OCI-LY7 (cell line): ENCODE measurements at regions not wholly inside any gene's neighbourhood (a gene's known extent, or its start where the extent isn't known, plus 50 kb on each side); places are given as distances from the start of the nearest gene placed in this dataset.

Experiments used
- BruUV-seq: library from RNA; stranded (reverse); fragments of 400-500 nt; replicated peaks from 2 replicates; lab custom pipeline; 2021; lab: Mats Ljungman, UMichigan
- CTCF ChIA-PET: fragments of 300-600 bp; sonication (Branson Sonifier 250); formaldehyde crosslinking; loops from one replicate; lab custom pipeline; 2022; ENCODE audit warnings: antibody characterized with exemption; ENCODE audit not compliant: unreplicated experiment; lab: Charles Lee
- POLR2A ChIA-PET: fragments of 300-600 bp; sonication (Branson Sonifier 250); formaldehyde crosslinking; loops from one replicate; lab custom pipeline; 2022; ENCODE audit warnings: antibody characterized with exemption; lab: Charles Lee
- DNase-seq: peaks from one replicate; pipeline ENCODE4 v3.0.0-alpha.2; 2015; ENCODE audit warnings: low spot score
- H2AFZ ChIP-seq: fragments of 200-600 bp; sonication (generic), shearing (Covaris generic); 2 replicates; pipeline ENCODE4 v1.6.1; 2014; ENCODE audit warnings: mild to moderate bottlenecking, antibody characterized with exemption, low read length, moderate library complexity
- H3K27ac ChIP-seq: fragments of 200-600 bp; sonication (generic); 2 replicates; pipeline ENCODE4 v1.5.1; 2014; ENCODE audit warnings: mixed run types, low read depth, mild to moderate bottlenecking, moderate library complexity, low read length, inconsistent platforms; ENCODE audit not compliant: poor library complexity, severe bottlenecking
- H3K36me3 ChIP-seq: fragments of 200-600 bp; sonication (generic); 2 replicates; pipeline ENCODE4 v1.6.1; 2014; ENCODE audit warnings: mild to moderate bottlenecking, antibody characterized with exemption, low read length, moderate library complexity, mixed read lengths; ENCODE audit not compliant: insufficient read depth
- H3K4me1 ChIP-seq: fragments of 200-600 bp; sonication (generic); 2 replicates; pipeline ENCODE4 v1.5.1; 2014; ENCODE audit warnings: mild to moderate bottlenecking, low read length; ENCODE audit not compliant: insufficient read depth, poor library complexity, severe bottlenecking
- H3K4me2 ChIP-seq: fragments of 200-600 bp; sonication (generic); 2 replicates; pipeline ENCODE4 v1.6.1; 2014; ENCODE audit warnings: mild to moderate bottlenecking, low read length
- H3K4me3 ChIP-seq: fragments of 200-600 bp; sonication (generic); 2 replicates; pipeline ENCODE4 v1.5.1; 2014; ENCODE audit warnings: mild to moderate bottlenecking, low read depth, low read length; ENCODE audit not compliant: poor library complexity, severe bottlenecking
- H3K79me2 ChIP-seq: fragments of 200-600 bp; sonication (generic); 2 replicates; pipeline ENCODE4 v1.6.1; 2016; ENCODE audit warnings: low read depth, mild to moderate bottlenecking, low read length, moderate library complexity, mixed read lengths; ENCODE audit not compliant: insufficient read depth
- H3K9me2 ChIP-seq: fragments of 200-600 bp; sonication (generic); 2 replicates; pipeline ENCODE4 v1.6.1; 2016; ENCODE audit warnings: mild to moderate bottlenecking, low read length, mixed read lengths; ENCODE audit not compliant: insufficient read depth
- H3K9me3 ChIP-seq: fragments of 200-600 bp; sonication (generic); 2 replicates; pipeline ENCODE4 v1.6.1; 2014; ENCODE audit warnings: mild to moderate bottlenecking, mixed run types, low read length, mixed read lengths
- H4K20me1 ChIP-seq: fragments of 200-600 bp; sonication (generic); 2 replicates; pipeline ENCODE4 v1.6.1; 2014; ENCODE audit warnings: mild to moderate bottlenecking, antibody characterized with exemption, low read length, moderate library complexity, mixed read lengths; ENCODE audit not compliant: insufficient read depth
- EZH2phosphoT487 ChIP-seq: fragments of 200-600 bp; sonication (generic); IDR thresholded peaks from 2 replicates; pipeline ENCODE4 v1.6.1; 2018; ENCODE audit warnings: low read depth, borderline replicate concordance, mild to moderate bottlenecking, mixed run types, antibody characterized with exemption, low read length, moderate library complexity, mixed read lengths
- intact Hi-C: fragments of 100-400 bp; cut with micrococcal nuclease; formaldehyde crosslinking; loops from one replicate; pipeline ENCODE4 v1.10.0; 2022; ENCODE audit not compliant: unreplicated experiment
- TF ChIP-seq, protein P1 (sequence below): fragments of 200-600 bp; sonication (generic); conservative IDR thresholded peaks from 2 replicates; pipeline ENCODE4 v1.5.1; 2014; ENCODE audit warnings: mild to moderate bottlenecking, antibody characterized with exemption, low read length, moderate library complexity, mixed read lengths

DNA sequence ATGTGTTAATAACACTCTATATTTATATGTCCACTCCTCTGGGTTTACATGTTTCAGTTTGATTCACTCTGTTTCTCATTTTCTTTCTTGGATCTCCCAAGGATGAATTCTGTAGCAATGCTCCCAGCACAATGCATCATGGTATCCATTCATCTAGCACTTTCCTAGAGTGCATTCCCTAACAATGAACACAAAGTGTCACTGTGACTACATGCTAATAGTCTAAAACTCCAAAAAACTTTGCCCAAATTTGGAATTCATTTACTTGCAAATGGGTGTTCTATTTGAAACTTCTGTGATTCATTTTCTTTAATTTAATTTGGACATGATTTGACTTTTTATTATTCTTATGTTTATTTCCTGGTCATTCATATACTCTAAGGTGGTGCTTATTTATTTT is 286.3 kb downstream of the POU4F1 start:
- no peaks in the 10 kb centered on the region for H3K79me2 ChIP-seq
- POLR2A ChIA-PET = no interaction called here
- intact Hi-C loops = no loop called here

DNA sequence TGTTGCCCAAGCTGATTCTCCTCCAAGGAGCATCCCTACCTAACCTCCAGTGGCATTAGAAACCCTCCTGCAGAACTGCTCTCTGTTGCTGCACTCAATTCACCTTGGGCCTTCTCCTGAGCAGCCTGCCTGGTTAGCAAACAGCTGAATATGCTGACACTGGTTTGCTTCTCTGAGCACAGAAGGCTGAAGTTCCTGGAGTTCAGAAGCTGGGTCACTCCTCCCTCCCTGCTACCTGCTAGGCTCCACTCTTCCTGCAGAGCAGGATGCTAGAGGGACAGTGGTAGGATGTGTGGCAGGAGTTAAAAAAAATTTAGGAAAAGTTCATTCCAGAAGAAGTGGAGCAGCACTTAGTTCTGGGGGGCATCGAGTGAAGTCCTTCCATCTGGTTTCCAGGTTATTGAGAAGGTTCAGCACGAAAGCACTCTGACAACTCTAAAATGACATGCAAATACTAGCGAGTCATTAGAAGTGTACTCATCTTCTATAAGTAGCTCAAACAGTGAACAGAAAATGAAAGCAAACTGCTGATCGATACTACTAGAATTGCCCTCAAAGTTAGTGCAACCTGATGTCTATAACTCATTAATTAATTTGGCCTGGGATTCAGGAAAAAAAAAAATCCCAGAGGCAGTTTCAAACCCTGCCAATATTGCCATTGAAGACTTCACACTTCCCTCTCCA is 293.7 kb downstream of the POU4F1 start:
- Histone ChIP-seq H3K4me2 (no peak overlapping the region), H3K4me3 (no peak overlapping the region), H3K79me2 (no peaks in the 10 kb centered on the region), H3K9me2 (no peaks in the 10 kb centered on the region), H3K4me1 (no peaks in the 10 kb centered on the region), H3K9me3 (no peaks in the 10 kb centered on the region), H3K27ac (no peak overlapping the region), H3K36me3 (no peaks in the 10 kb centered on the region), H4K20me1 (no peaks in the 10 kb centered on the region), H2AFZ (no peak overlapping the region)
- CTCF ChIA-PET = no interaction called here
- intact Hi-C loops = no loop called here
- no peak for DNase-seq
- TF ChIP-seq EZH2phosphoT487 = no peak
- TF ChIP-seq, protein P1, sequence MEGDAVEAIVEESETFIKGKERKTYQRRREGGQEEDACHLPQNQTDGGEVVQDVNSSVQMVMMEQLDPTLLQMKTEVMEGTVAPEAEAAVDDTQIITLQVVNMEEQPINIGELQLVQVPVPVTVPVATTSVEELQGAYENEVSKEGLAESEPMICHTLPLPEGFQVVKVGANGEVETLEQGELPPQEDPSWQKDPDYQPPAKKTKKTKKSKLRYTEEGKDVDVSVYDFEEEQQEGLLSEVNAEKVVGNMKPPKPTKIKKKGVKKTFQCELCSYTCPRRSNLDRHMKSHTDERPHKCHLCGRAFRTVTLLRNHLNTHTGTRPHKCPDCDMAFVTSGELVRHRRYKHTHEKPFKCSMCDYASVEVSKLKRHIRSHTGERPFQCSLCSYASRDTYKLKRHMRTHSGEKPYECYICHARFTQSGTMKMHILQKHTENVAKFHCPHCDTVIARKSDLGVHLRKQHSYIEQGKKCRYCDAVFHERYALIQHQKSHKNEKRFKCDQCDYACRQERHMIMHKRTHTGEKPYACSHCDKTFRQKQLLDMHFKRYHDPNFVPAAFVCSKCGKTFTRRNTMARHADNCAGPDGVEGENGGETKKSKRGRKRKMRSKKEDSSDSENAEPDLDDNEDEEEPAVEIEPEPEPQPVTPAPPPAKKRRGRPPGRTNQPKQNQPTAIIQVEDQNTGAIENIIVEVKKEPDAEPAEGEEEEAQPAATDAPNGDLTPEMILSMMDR = no peak
- BruUV-seq = no TSS peak
- POLR2A ChIA-PET = no interaction called here

More for the DNA sequence above, 286.3 kb downstream of the POU4F1 start:
- Histone ChIP-seq H3K27ac (no peak overlapping the region), H3K4me3 (no peak overlapping the region), H2AFZ (no peak overlapping the region), H3K9me3 (no peaks in the 10 kb centered on the region), H3K36me3 (no peaks in the 10 kb centered on the region), H3K4me1 (no peaks in the 10 kb centered on the region), H3K4me2 (no peak overlapping the region), H4K20me1 (no peaks in the 10 kb centered on the region), H3K9me2 (no peaks in the 10 kb centered on the region)
- DNase-seq = no peak
- BruUV-seq = no TSS peak
- CTCF ChIA-PET = no interaction called here
- no peak for TF ChIP-seq EZH2phosphoT487
- TF ChIP-seq, protein P1 = no peak

DNA sequence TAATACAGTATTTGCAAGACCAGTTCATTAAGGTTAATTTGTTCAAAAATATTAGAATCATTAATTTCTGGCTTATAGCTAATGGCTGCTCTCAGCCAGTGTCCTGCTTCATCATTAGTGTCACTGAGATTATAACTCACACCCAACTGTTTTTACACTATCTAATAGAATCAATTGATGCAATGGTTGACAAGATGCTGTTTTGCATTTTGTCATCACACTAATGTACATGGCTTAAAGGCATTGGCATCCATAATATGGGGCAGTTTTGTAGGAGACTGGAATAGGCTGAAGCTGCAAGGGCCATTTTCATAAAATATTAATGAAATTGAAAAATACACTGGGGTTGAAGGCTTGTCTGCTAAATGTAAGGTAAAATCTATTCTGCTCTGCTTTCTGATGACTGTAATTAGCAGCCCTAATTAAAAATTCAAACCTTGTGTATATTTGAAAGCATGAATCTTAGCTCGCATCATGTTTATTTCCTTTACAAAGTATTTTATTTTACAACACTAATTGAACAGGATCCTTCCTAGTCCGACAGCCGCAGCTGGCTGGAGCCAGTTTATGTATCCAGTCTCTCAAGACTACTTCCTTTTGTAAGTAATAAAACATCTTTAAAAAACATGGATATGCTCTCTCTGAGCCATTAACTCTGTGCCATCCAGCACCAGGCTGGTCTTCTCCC is 296.7 kb downstream of the POU4F1 start:
- Histone ChIP-seq H3K4me1 (no peaks in the 10 kb centered on the region), H3K9me2 (no peaks in the 10 kb centered on the region), H3K9me3 (no peaks in the 10 kb centered on the region), H3K4me3 (no peak overlapping the region), H2AFZ (no peak overlapping the region), H3K36me3 (no peaks in the 10 kb centered on the region), H3K27ac (no peak overlapping the region), H4K20me1 (no peaks in the 10 kb centered on the region), H3K4me2 (no peak overlapping the region), H3K79me2 (no peaks in the 10 kb centered on the region)
- no TSS peak for BruUV-seq
- intact Hi-C loops = no loop called here
- TF ChIP-seq EZH2phosphoT487 = no peak
- TF ChIP-seq, protein P1 = no peak
- CTCF ChIA-PET = no interaction called here
- DNase-seq = no peak
- POLR2A ChIA-PET = interaction anchor here (0.6 kb wide), 1 partner anchor 453 kb away, joined by 5 read pairs; no protein-coding TSS in a partner anchor
